ENCODE measurements at regions not wholly inside any gene's neighbourhood (a gene's known extent, or its start where the extent isn't known, plus 50 kb on each side); places are given as distances from the start of the nearest gene placed in this dataset.

DNA sequence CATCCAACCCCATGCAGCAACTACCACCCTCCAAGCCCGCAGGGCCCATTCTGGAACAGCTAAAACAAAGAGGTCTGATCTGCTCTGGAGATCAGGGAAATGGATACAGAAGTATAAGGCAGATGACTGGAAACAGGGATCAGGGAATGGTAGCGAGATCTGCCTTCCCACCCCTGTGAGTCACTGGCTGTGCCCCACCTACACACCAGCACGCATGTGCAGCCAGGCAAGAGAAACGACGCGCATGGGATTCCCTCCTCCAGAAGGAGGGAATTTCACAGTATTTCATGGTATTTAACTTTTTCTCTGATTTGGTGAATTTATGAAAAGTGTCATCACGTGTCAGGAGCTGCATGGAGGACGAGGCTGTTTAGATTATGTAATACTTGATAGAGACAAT lies 116.7 kb downstream of the ARRDC4 start:
- FAIRE-seq (no peak), DNase-seq (ENCODE audit: low read depth, low spot score) (no peak)
- dilution Hi-C loops (cut with MboI; ENCODE audit: extremely low pct_ligation_motif_present, low sequenced_read_pairs): no loop called here
- no peaks in the 10 kb centered on the region for H3K79me2 ChIP-seq (ENCODE audit: control insufficient read depth, insufficient read depth, low read length)
- no peak overlapping the region for H3K27ac ChIP-seq (ENCODE audit: insufficient read depth, low read depth, low read length)
- no TSS peak for BruUV-seq (replicated peaks)
- TF ChIP-seq GATA2 (IDR thresholded peaks at IDR 0.05; ENCODE audit: insufficient read depth, insufficient read length, low read depth, low read length): no peak
- no peak for TF ChIP-seq POLR2AphosphoS5 (IDR thresholded peaks at IDR 0.05; ENCODE audit: insufficient read depth, low read depth, low read length)
- no peak for TF ChIP-seq FOS (IDR thresholded peaks at IDR 0.05; ENCODE audit: borderline replicate concordance, insufficient read depth, low read length)
- no peak for TF ChIP-seq POLR2A (IDR thresholded peaks at IDR 0.05; ENCODE audit: low read depth, low read length)
- TF ChIP-seq EZH2 (IDR thresholded peaks at IDR 0.05; ENCODE audit: borderline replicate concordance, low read depth, low read length, severe bottlenecking): no peak
- TF ChIP-seq, protein P1, sequence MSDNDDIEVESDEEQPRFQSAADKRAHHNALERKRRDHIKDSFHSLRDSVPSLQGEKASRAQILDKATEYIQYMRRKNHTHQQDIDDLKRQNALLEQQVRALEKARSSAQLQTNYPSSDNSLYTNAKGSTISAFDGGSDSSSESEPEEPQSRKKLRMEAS (IDR thresholded peaks at IDR 0.05; ENCODE audit: insufficient read depth, insufficient read length): no peak
- TF ChIP-seq, protein P2, sequence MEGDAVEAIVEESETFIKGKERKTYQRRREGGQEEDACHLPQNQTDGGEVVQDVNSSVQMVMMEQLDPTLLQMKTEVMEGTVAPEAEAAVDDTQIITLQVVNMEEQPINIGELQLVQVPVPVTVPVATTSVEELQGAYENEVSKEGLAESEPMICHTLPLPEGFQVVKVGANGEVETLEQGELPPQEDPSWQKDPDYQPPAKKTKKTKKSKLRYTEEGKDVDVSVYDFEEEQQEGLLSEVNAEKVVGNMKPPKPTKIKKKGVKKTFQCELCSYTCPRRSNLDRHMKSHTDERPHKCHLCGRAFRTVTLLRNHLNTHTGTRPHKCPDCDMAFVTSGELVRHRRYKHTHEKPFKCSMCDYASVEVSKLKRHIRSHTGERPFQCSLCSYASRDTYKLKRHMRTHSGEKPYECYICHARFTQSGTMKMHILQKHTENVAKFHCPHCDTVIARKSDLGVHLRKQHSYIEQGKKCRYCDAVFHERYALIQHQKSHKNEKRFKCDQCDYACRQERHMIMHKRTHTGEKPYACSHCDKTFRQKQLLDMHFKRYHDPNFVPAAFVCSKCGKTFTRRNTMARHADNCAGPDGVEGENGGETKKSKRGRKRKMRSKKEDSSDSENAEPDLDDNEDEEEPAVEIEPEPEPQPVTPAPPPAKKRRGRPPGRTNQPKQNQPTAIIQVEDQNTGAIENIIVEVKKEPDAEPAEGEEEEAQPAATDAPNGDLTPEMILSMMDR (IDR thresholded peaks at IDR 0.05; ENCODE audit: extremely low read depth in 1 of 2, insufficient read depth in 1 of 2, low read depth in 1 of 2, low read length in 2 of 2): no peak
- TF ChIP-seq MYC (IDR thresholded peaks at IDR 0.05; ENCODE audit: low read depth, low read length): no peak
- TF ChIP-seq JUN (IDR thresholded peaks at IDR 0.05; ENCODE audit: borderline replicate concordance, insufficient read depth, insufficient read length, low read depth): no peak
- H3K9me1 ChIP-seq (replicated peaks; ENCODE audit: control insufficient read depth, extremely low read depth, insufficient read depth, low read length): no peaks in the 10 kb centered on the region
- no peaks in the 10 kb centered on the region for H3K4me1 ChIP-seq (ENCODE audit: control insufficient read depth, extremely low read depth, insufficient read depth, low read length)
- no peaks in the 10 kb centered on the region for H3K27me3 ChIP-seq (ENCODE audit: control insufficient read depth in 2 of 2, insufficient read depth in 2 of 2, low read length in 2 of 2)
- H3K36me3 ChIP-seq (ENCODE audit: control insufficient read depth in 2 of 2, extremely low read depth in 1 of 2, insufficient read depth in 2 of 2, low read length in 2 of 2): no peaks in the 10 kb centered on the region
- CTCF ChIA-PET: no interaction called here
- H2AFZ ChIP-seq (ENCODE audit: low read depth, low read length): no peak overlapping the region
- no peak overlapping the region for H3K9ac ChIP-seq (replicated peaks; ENCODE audit: extremely low read depth, insufficient read depth, low read length)
- POLR2A ChIA-PET: no interaction called here
- no peaks in the 10 kb centered on the region for H3K9me3 ChIP-seq (replicated peaks; ENCODE audit: control insufficient read depth, insufficient read depth, low read length)
- H4K20me1 ChIP-seq (replicated peaks; ENCODE audit: control insufficient read depth, extremely low read depth, insufficient read depth, low read length): no peaks in the 10 kb centered on the region
- H3K4me2 ChIP-seq (ENCODE audit: insufficient read depth, low read length): no peak overlapping the region
- intact Hi-C loops (cut with micrococcal nuclease): no loop called here
- no peak overlapping the region for H3K4me3 ChIP-seq (replicated peaks in 1 of 3; ENCODE audit: insufficient read depth in 1 of 3, low read depth in 1 of 3, low read length in 3 of 3)
